ENCODE measurements at regions not wholly inside any gene's neighbourhood (a gene's known extent, or its start where the extent isn't known, plus 50 kb on each side); places are given as distances from the start of the nearest gene placed in this dataset.

- no peak for TF ChIP-seq CTCF (IDR thresholded peaks at IDR 0.05; ENCODE audit: insufficient read depth, low read depth, low read length)
- Histone ChIP-seq H3K4me3 (ENCODE audit: low read depth, low read length) (no peak overlapping the region), H3K36me3 (ENCODE audit: control insufficient read depth, insufficient read depth, low read length) (no peaks in the 10 kb centered on the region), H3K27me3 (ENCODE audit: control insufficient read depth, insufficient read depth, low read length) (no peaks in the 10 kb centered on the region)
- ChIA-PET CTCF (no interaction called here), POLR2A (no interaction called here)
- DNase-seq (ENCODE audit: low read depth): no peak
These were observed 91.2 kb upstream of the MARCKS start for GRCh38 chr6:113765909-113766308.

DNA sequence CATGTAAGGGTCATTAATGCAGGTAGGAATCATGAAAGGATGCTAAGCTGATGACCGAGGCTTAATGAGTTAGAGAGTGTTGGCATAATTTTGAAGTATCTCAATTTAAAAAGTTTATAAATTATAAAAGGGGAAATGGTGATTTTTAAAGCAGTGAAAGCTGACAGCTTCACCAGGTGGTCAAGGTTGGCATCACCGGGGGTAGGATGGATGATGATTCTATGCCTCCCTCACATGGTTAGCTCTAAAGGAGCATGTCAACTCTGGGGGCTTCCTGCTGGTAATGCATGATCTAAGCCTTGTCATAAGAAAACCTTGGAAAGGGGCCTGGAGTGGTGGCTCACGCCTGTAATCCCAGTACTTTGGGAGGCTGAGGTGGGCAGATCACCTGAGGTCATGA lies 89.2 kb upstream of the MARCKS start:
- no peak overlapping the region for H3K4me3 ChIP-seq (ENCODE audit: low read depth, low read length)
- POLR2A ChIA-PET: no interaction called here
- TF ChIP-seq CTCF (IDR thresholded peaks at IDR 0.05; ENCODE audit: insufficient read depth, low read depth, low read length): no peak
- CTCF ChIA-PET: no interaction called here
- H3K36me3 ChIP-seq (ENCODE audit: control insufficient read depth, insufficient read depth, low read length): no peaks in the 10 kb centered on the region
- no peak for DNase-seq (ENCODE audit: low read depth)
- H3K27me3 ChIP-seq (ENCODE audit: control insufficient read depth, insufficient read depth, low read length): no peaks in the 10 kb centered on the region

GRCh38 chr6:113772961-113773360 lies 84.2 kb upstream of the MARCKS start:
- H3K27me3 ChIP-seq (ENCODE audit: control insufficient read depth, insufficient read depth, low read length): no peaks in the 10 kb centered on the region
- POLR2A ChIA-PET: no interaction called here
- no peak overlapping the region for H3K4me3 ChIP-seq (ENCODE audit: low read depth, low read length)
- DNase-seq (ENCODE audit: low read depth): no peak
- CTCF ChIA-PET: no interaction called here
- H3K36me3 ChIP-seq (ENCODE audit: control insufficient read depth, insufficient read depth, low read length): no peaks in the 10 kb centered on the region
- TF ChIP-seq CTCF (IDR thresholded peaks at IDR 0.05; ENCODE audit: insufficient read depth, low read depth, low read length): no peak

DNA sequence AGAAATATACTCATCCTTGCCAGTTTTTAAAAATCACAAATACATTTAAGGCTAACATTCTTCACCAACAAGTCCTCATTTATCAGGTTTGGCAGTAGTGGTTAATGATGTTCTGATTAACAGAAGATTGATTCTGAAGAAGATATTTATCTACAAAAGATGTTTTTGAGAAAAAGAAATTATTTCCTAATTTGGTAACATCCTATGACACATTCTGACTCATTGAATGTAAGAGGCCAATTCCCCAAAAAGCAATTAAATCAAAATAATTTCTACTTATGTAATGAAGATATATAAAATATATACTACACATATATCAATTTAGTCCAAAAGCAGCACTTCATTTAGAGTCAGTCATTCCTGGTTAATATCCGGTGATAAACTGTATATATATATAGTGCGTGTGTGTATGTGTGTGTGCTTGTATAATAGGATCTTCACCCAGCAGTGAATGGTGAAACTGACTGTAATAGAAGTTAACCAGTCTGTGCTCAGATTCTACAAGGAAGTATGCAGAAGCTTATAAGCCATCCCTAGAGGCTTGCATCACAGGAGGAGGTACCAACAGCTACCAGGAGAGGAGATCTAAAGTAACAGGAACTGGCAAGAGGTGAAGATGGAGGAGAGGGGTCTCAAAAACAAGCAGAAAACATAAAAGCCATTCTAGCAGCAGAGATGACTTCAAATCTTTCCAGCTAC lies 82.9 kb upstream of the MARCKS start:
- no peak for TF ChIP-seq CTCF (IDR thresholded peaks at IDR 0.05; ENCODE audit: insufficient read depth, low read depth, low read length)
- no peaks in the 10 kb centered on the region for H3K27me3 ChIP-seq (ENCODE audit: control insufficient read depth, insufficient read depth, low read length)
- H3K36me3 ChIP-seq (ENCODE audit: control insufficient read depth, insufficient read depth, low read length): no peaks in the 10 kb centered on the region
- no peak for DNase-seq (ENCODE audit: low read depth)
- ChIA-PET POLR2A (no interaction called here), CTCF (interaction anchor here (1.1 kb wide), 1 partner anchor 65 kb away, joined by 3 read pairs; no protein-coding TSS in a partner anchor)
- H3K4me3 ChIP-seq (ENCODE audit: low read depth, low read length): no peak overlapping the region

DNA sequence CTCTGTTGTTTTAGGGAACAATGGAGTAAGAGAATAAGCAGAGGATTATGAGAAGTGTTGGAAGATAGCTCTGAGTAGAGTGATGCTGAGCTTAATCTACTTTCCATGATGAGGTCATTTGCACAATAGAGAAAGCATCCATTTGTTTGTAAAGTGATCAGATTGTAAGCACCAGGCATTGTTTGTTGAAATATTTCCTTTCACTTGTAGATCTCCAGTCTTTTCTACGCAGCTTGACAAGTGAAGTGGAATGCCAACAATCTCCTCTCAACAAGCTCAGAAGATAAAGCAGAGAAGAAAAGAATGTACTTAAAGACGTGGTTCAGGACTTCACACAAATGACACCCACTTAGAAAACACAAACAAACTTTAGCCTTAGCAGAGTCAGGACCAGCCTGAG lies 80.1 kb upstream of the MARCKS start:
- ChIA-PET CTCF (no interaction called here), POLR2A (no interaction called here)
- no peak for DNase-seq (ENCODE audit: low read depth)
- no peak for TF ChIP-seq CTCF (IDR thresholded peaks at IDR 0.05; ENCODE audit: insufficient read depth, low read depth, low read length)
- Histone ChIP-seq H3K4me3 (ENCODE audit: low read depth, low read length) (no peak overlapping the region), H3K36me3 (ENCODE audit: control insufficient read depth, insufficient read depth, low read length) (no peaks in the 10 kb centered on the region), H3K27me3 (ENCODE audit: control insufficient read depth, insufficient read depth, low read length) (no peaks in the 10 kb centered on the region)

All from BJ (cell line).